GM12878 (cell line): ENCODE measurements at regions not wholly inside any gene's neighbourhood (a gene's known extent, or its start where the extent isn't known, plus 50 kb on each side); places are given as distances from the start of the nearest gene placed in this dataset.

Source experiments
- BACH1 ChIP-seq: fragments of 450-650 bp; IDR thresholded peaks from 2 replicates; pipeline ENCODE4 v1.6.1; 2017; ENCODE audit warnings: mild to moderate bottlenecking, borderline replicate concordance
- CBX3 ChIP-seq: fragments of 200-600 bp; sonication (generic); IDR thresholded peaks from 2 replicates; pipeline ENCODE4 v1.6.1; 2016; ENCODE audit warnings: low read depth, borderline replicate concordance
- KLF5 ChIP-seq: fragments of 450-650 bp; IDR thresholded peaks from 2 replicates; pipeline ENCODE4 v1.6.1; 2014; ENCODE audit warnings: mild to moderate bottlenecking; ENCODE audit not compliant: partially characterized antibody
- RAD21 ChIP-seq: IDR thresholded peaks from 2 replicates; pipeline ENCODE4 v1.6.1; 2011; ENCODE audit warnings: mild to moderate bottlenecking, low read depth, low read length, moderate library complexity; ENCODE audit not compliant: insufficient read depth
- SUZ12 ChIP-seq: fragments of 200-600 bp; sonication (generic); IDR thresholded peaks from one replicate; pipeline ENCODE4 v1.6.1; 2018; ENCODE audit warnings: antibody characterized with exemption, mild to moderate bottlenecking; ENCODE audit not compliant: unreplicated experiment
- ZBTB40 ChIP-seq: fragments of 450-650 bp; IDR thresholded peaks from 2 replicates; pipeline ENCODE4 v1.6.1; 2016; ENCODE audit warnings: mild to moderate bottlenecking, moderate library complexity, borderline replicate concordance
- ZSCAN29 ChIP-seq: fragments of 450-650 bp; IDR thresholded peaks from 2 replicates; pipeline ENCODE4 v1.6.1; 2017; ENCODE audit warnings: mild to moderate bottlenecking, moderate library complexity
- TF ChIP-seq, protein P1 (sequence below): fragments of 450-650 bp; formaldehyde crosslinking; IDR thresholded peaks from 2 replicates; pipeline ENCODE4 v1.5.0; 2022; ENCODE audit warnings: mild to moderate bottlenecking, missing genetic modification characterization

DNA sequence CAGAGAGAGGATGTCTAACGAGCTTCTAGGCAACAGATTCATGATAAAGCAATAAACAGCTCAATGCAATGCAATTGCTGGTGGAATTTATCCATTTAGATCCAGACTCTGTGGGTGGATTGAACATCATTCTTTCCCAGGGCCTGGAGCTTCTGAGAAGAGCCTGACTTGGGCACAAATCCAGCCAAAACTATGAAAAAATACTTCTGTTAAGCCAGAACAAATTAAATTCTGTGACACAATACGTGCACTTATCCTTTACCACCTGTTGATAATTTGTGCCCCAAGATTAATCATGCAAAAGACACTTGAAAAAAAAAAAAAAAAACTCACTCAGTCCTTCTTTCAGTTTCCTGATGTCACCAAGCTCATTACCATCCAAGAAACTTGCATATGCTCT lies 446.0 kb upstream of the DCN start (continued):
- TF ChIP-seq ZBTB40: no peak
- TF ChIP-seq, protein P1, sequence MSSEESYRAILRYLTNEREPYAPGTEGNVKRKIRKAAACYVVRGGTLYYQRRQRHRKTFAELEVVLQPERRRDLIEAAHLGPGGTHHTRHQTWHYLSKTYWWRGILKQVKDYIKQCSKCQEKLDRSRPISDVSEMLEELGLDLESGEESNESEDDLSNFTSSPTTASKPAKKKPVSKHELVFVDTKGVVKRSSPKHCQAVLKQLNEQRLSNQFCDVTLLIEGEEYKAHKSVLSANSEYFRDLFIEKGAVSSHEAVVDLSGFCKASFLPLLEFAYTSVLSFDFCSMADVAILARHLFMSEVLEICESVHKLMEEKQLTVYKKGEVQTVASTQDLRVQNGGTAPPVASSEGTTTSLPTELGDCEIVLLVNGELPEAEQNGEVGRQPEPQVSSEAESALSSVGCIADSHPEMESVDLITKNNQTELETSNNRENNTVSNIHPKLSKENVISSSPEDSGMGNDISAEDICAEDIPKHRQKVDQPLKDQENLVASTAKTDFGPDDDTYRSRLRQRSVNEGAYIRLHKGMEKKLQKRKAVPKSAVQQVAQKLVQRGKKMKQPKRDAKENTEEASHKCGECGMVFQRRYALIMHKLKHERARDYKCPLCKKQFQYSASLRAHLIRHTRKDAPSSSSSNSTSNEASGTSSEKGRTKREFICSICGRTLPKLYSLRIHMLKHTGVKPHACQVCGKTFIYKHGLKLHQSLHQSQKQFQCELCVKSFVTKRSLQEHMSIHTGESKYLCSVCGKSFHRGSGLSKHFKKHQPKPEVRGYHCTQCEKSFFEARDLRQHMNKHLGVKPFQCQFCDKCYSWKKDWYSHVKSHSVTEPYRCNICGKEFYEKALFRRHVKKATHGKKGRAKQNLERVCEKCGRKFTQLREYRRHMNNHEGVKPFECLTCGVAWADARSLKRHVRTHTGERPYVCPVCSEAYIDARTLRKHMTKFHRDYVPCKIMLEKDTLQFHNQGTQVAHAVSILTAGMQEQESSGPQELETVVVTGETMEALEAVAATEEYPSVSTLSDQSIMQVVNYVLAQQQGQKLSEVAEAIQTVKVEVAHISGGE (CRISPR knock-in tag): no peak
- TF ChIP-seq ZSCAN29: no peak
- TF ChIP-seq RAD21: no peak
- no peak for TF ChIP-seq SUZ12
- TF ChIP-seq CBX3: no peak
- TF ChIP-seq KLF5: no peak
- TF ChIP-seq BACH1: no peak
